ENCODE measurements at regions not wholly inside any gene's neighbourhood (a gene's known extent, or its start where the extent isn't known, plus 50 kb on each side); places are given as distances from the start of the nearest gene placed in this dataset.

DNA sequence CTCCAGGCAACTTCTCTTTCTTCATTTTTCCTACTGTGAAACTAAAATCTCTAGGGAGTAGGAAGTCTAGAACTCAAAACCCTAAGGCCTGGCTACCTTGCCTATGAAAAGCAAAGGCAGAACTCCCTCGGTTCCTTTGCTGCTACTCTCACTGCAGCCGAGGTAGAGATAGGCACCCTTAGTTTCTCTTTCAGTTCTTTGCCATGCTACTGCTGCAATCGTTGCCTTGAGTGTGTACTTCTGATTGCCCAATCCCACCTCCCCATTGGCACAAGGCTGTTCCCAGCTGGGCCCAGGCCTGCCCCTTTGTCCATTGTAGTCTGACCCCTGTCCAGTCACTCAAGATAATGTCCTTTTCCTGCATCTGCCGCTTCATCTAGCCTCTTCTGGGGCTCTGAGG lies 92.3 kb upstream of the MRPS22 start:
- no peak overlapping the region for H3K9ac ChIP-seq (ENCODE audit: low read depth in 1 of 2, low read length in 2 of 2)
- no peak overlapping the region for H3K27ac ChIP-seq (ENCODE audit: low read depth in 2 of 2, low read length in 2 of 2)
- H3K36me3 ChIP-seq (ENCODE audit: control insufficient read depth in 2 of 2, insufficient read depth in 2 of 2, low read length in 2 of 2) = no peaks in the 10 kb centered on the region
- H3K27me3 ChIP-seq (ENCODE audit: control insufficient read depth in 2 of 2, insufficient read depth in 2 of 2, low read length in 2 of 2) = peaks cover 0 to 3% of the 10 kb centered on the region in 2 donors
- no peak overlapping the region for H3K4me3 ChIP-seq (ENCODE audit: low read length in 2 of 2)
- H3K4me1 ChIP-seq (ENCODE audit: control insufficient read depth in 2 of 2, insufficient read depth in 2 of 2, low read length in 2 of 2) = no peaks in the 10 kb centered on the region
- H3K9me3 ChIP-seq (ENCODE audit: control insufficient read depth in 2 of 2, low read length in 2 of 2) = no peaks in the 10 kb centered on the region

- Histone ChIP-seq H3K9me3 (ENCODE audit: control insufficient read depth in 2 of 2, low read length in 2 of 2) (no peaks in the 10 kb centered on the region), H3K27me3 (ENCODE audit: control insufficient read depth in 2 of 2, insufficient read depth in 2 of 2, low read length in 2 of 2) (peaks cover 0 to 3% of the 10 kb centered on the region in 2 donors), H3K4me1 (ENCODE audit: control insufficient read depth in 2 of 2, insufficient read depth in 2 of 2, low read length in 2 of 2) (no peaks in the 10 kb centered on the region), H3K9ac (ENCODE audit: low read depth in 1 of 2, low read length in 2 of 2) (no peak overlapping the region), H3K4me3 (ENCODE audit: low read length in 2 of 2) (no peak overlapping the region), H3K27ac (ENCODE audit: low read depth in 2 of 2, low read length in 2 of 2) (no peak overlapping the region), H3K36me3 (ENCODE audit: control insufficient read depth in 2 of 2, insufficient read depth in 2 of 2, low read length in 2 of 2) (no peaks in the 10 kb centered on the region)
These were observed 91.1 kb upstream of the MRPS22 start for GRCh38 chr3:139252719-139253118.

GRCh38 chr3:139258276-139258675 lies 85.5 kb upstream of the MRPS22 start:
- Histone ChIP-seq H3K9me3 (ENCODE audit: control insufficient read depth in 2 of 2, low read length in 2 of 2) (no peaks in the 10 kb centered on the region), H3K27ac (ENCODE audit: low read depth in 2 of 2, low read length in 2 of 2) (no peak overlapping the region), H3K36me3 (ENCODE audit: control insufficient read depth in 2 of 2, insufficient read depth in 2 of 2, low read length in 2 of 2) (no peaks in the 10 kb centered on the region), H3K4me1 (ENCODE audit: control insufficient read depth in 2 of 2, insufficient read depth in 2 of 2, low read length in 2 of 2) (no peaks in the 10 kb centered on the region), H3K9ac (ENCODE audit: low read depth in 1 of 2, low read length in 2 of 2) (no peak overlapping the region), H3K4me3 (ENCODE audit: low read length in 2 of 2) (no peak overlapping the region), H3K27me3 (ENCODE audit: control insufficient read depth in 2 of 2, insufficient read depth in 2 of 2, low read length in 2 of 2) (peaks cover 3 to 4% of the 10 kb centered on the region in 2 donors)

GRCh38 chr3:139259398-139259797 lies 84.4 kb upstream of the MRPS22 start:
- no peaks in the 10 kb centered on the region for H3K4me1 ChIP-seq (ENCODE audit: control insufficient read depth in 2 of 2, insufficient read depth in 2 of 2, low read length in 2 of 2)
- no peak overlapping the region for H3K27ac ChIP-seq (ENCODE audit: low read depth in 2 of 2, low read length in 2 of 2)
- no peak overlapping the region for H3K9ac ChIP-seq (ENCODE audit: low read depth in 1 of 2, low read length in 2 of 2)
- H3K4me3 ChIP-seq (ENCODE audit: low read length in 2 of 2) = no peak overlapping the region
- H3K9me3 ChIP-seq (ENCODE audit: control insufficient read depth in 2 of 2, low read length in 2 of 2) = no peaks in the 10 kb centered on the region
- no peaks in the 10 kb centered on the region for H3K36me3 ChIP-seq (ENCODE audit: control insufficient read depth in 2 of 2, insufficient read depth in 2 of 2, low read length in 2 of 2)
- H3K27me3 ChIP-seq (ENCODE audit: control insufficient read depth in 2 of 2, insufficient read depth in 2 of 2, low read length in 2 of 2) = peaks cover 2 to 4% of the 10 kb centered on the region in 2 donors

GRCh38 chr3:139260041-139260486 lies 83.8 kb upstream of the MRPS22 start:
- no peaks in the 10 kb centered on the region for H3K4me1 ChIP-seq (ENCODE audit: control insufficient read depth in 2 of 2, insufficient read depth in 2 of 2, low read length in 2 of 2)
- H3K36me3 ChIP-seq (ENCODE audit: control insufficient read depth in 2 of 2, insufficient read depth in 2 of 2, low read length in 2 of 2) = no peaks in the 10 kb centered on the region
- no peak overlapping the region for H3K4me3 ChIP-seq (ENCODE audit: low read length in 2 of 2)
- H3K9ac ChIP-seq (ENCODE audit: low read depth in 1 of 2, low read length in 2 of 2) = no peak overlapping the region
- no peaks in the 10 kb centered on the region for H3K9me3 ChIP-seq (ENCODE audit: control insufficient read depth in 2 of 2, low read length in 2 of 2)
- no peak overlapping the region for H3K27ac ChIP-seq (ENCODE audit: low read depth in 2 of 2, low read length in 2 of 2)
- H3K27me3 ChIP-seq (ENCODE audit: control insufficient read depth in 2 of 2, insufficient read depth in 2 of 2, low read length in 2 of 2) = peaks cover 0 to 4% of the 10 kb centered on the region in 2 donors

DNA sequence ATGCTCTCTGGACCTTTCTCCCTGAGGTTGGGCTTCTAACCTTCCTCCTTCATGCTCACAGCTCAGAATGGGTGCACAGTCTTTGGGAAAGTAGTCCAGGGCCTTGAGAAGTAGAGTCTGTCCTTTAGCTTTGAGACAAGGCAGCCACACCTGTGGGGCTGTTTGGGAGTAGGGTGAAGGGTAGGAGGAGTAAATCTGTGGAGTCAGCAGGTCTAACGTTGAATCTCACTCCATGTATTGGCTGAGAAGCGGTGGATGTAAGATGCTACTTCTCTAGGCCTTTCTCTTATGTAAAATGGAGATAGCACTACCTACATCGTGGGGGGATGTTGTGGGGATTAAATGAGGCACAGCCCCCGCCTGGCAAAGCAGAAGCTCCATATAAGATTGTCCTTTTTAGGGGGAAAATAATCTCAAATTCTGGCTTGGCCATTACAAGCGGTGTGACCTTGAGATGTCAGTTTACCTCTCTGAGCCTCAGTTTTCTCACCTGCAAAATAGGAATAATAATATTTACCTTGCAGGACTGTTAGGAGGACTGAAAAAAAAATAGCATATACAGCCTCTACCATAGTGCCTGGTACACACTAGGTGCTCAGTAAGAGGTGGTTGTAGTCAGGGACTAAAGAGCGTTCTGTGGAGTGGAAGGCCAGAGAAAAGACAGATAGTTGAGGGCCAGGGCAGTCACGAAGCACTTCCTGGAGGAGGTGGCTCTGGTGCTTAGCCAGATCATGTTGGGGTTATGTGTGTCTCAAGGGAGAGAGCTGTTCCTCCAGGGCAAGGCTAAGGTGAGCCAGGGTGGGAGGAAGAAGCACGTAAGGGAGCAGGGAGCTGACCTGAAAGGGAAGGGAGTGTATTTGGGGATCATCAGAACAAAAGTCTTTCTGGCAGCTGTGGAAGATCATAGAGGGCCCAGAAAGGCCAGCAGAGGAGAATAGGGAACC lies 82.8 kb upstream of the MRPS22 start:
- Histone ChIP-seq H3K9me3 (ENCODE audit: control insufficient read depth in 2 of 2, low read length in 2 of 2) (no peaks in the 10 kb centered on the region), H3K27ac (ENCODE audit: low read depth in 2 of 2, low read length in 2 of 2) (no peak overlapping the region), H3K9ac (ENCODE audit: low read depth in 1 of 2, low read length in 2 of 2) (no peak overlapping the region), H3K4me1 (ENCODE audit: control insufficient read depth in 2 of 2, insufficient read depth in 2 of 2, low read length in 2 of 2) (no peaks in the 10 kb centered on the region), H3K4me3 (ENCODE audit: low read length in 2 of 2) (no peak overlapping the region), H3K27me3 (ENCODE audit: control insufficient read depth in 2 of 2, insufficient read depth in 2 of 2, low read length in 2 of 2) (peaks cover 0 to 4% of the 10 kb centered on the region in 2 donors), H3K36me3 (ENCODE audit: control insufficient read depth in 2 of 2, insufficient read depth in 2 of 2, low read length in 2 of 2) (no peaks in the 10 kb centered on the region)

DNA sequence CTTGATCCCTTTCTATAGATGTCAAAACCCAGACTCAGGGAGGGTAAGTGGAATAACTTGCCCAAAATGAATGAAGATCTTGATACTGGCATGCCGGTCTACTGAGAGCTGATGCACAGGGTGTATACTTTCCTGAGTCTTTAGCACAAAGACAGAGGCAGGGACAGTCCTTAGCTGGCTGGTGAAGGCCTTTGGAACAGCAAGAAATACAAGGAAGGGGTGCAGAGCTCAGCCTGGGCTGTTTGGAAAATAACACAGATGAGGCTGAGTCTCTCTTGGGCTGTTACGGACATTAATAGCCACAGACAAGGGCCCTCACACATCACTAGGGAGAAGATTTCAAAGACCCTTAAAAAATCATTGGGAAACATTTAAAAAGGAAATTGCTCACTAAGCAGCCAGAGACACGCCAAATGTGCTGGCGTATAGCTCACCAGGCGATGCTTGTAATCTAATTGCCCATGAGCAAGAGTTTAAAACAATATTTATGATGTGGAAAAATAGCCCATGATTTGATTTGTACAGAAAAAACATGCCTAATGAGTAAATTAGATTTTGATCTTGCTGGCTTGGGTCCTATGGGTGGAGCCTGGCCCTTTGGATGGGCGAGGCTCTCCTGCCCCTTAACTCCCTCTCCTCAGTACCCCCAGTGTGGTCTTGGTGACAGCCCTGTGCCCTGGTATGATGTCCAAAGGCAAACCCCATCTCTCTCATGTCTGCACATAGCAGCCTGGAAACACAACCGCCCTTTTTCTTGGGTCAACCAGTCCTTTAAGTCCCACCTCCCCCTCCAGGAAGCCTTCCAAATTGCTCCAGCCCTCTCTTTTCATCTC lies 81.8 kb upstream of the MRPS22 start:
- Histone ChIP-seq H3K9me3 (ENCODE audit: control insufficient read depth in 2 of 2, low read length in 2 of 2) (no peaks in the 10 kb centered on the region), H3K36me3 (ENCODE audit: control insufficient read depth in 2 of 2, insufficient read depth in 2 of 2, low read length in 2 of 2) (no peaks in the 10 kb centered on the region), H3K4me1 (ENCODE audit: control insufficient read depth in 2 of 2, insufficient read depth in 2 of 2, low read length in 2 of 2) (no peaks in the 10 kb centered on the region), H3K4me3 (ENCODE audit: low read length in 2 of 2) (no peak overlapping the region), H3K27ac (ENCODE audit: low read depth in 2 of 2, low read length in 2 of 2) (no peak overlapping the region), H3K9ac (ENCODE audit: low read depth in 1 of 2, low read length in 2 of 2) (no peak overlapping the region), H3K27me3 (ENCODE audit: control insufficient read depth in 2 of 2, insufficient read depth in 2 of 2, low read length in 2 of 2) (peaks cover 0 to 4% of the 10 kb centered on the region in 2 donors)

DNA sequence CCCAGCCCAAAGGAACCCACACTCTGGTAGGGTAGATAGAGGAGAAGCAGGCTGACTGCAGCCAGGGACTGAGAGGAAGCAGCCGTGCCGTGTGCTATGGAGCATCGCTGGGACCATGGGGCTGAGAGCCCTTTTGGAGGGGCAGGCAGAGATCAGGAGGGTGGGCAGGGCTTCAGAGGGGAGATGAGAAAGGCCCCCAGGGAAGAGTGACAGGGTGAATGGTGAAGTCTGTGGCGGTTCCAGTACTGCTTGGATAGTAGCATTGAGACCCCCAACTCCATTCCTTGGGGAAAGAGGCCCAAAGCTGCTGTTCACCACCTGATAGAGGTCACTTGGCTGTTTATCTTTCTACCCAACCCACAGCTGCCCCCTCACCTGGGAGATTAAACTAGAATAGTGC lies 80.0 kb upstream of the MRPS22 start:
- peaks cover 0 to 2% of the 10 kb centered on the region in 2 donors for H3K27me3 ChIP-seq (ENCODE audit: control insufficient read depth in 2 of 2, insufficient read depth in 2 of 2, low read length in 2 of 2)
- no peak overlapping the region for H3K27ac ChIP-seq (ENCODE audit: low read depth in 2 of 2, low read length in 2 of 2)
- no peaks in the 10 kb centered on the region for H3K36me3 ChIP-seq (ENCODE audit: control insufficient read depth in 2 of 2, insufficient read depth in 2 of 2, low read length in 2 of 2)
- no peaks in the 10 kb centered on the region for H3K4me1 ChIP-seq (ENCODE audit: control insufficient read depth in 2 of 2, insufficient read depth in 2 of 2, low read length in 2 of 2)
- no peaks in the 10 kb centered on the region for H3K9me3 ChIP-seq (ENCODE audit: control insufficient read depth in 2 of 2, low read length in 2 of 2)
- H3K4me3 ChIP-seq (ENCODE audit: low read length in 2 of 2) = no peak overlapping the region
- no peak overlapping the region for H3K9ac ChIP-seq (ENCODE audit: low read depth in 1 of 2, low read length in 2 of 2)

- Histone ChIP-seq H3K4me1 (ENCODE audit: control insufficient read depth in 2 of 2, insufficient read depth in 2 of 2, low read length in 2 of 2) (no peaks in the 10 kb centered on the region), H3K27ac (ENCODE audit: low read depth in 2 of 2, low read length in 2 of 2) (no peak overlapping the region), H3K9ac (ENCODE audit: low read depth in 1 of 2, low read length in 2 of 2) (no peak overlapping the region), H3K9me3 (ENCODE audit: control insufficient read depth in 2 of 2, low read length in 2 of 2) (no peaks in the 10 kb centered on the region), H3K36me3 (ENCODE audit: control insufficient read depth in 2 of 2, insufficient read depth in 2 of 2, low read length in 2 of 2) (no peaks in the 10 kb centered on the region), H3K27me3 (ENCODE audit: control insufficient read depth in 2 of 2, insufficient read depth in 2 of 2, low read length in 2 of 2) (no peaks in the 10 kb centered on the region), H3K4me3 (ENCODE audit: low read length in 2 of 2) (no peak overlapping the region)
These were observed 79.4 kb upstream of the MRPS22 start for GRCh38 chr3:139264375-139264774.
